ENCODE measurements at regions not wholly inside any gene's neighbourhood (a gene's known extent, or its start where the extent isn't known, plus 50 kb on each side); places are given as distances from the start of the nearest gene placed in this dataset.

GRCh38 chr20:22342410-22342809, 242.0 kb downstream of the FOXA2 start:
- no peak overlapping the region for H2AFZ ChIP-seq (ENCODE audit: low read length)
- FAIRE-seq (no peak), DNase-seq (ENCODE audit: low read depth in 1 of 2, low spot score in 2 of 2) (no peak)
- H3K4ac ChIP-seq (replicated peaks; ENCODE audit: insufficient read length, low read depth, low read length): no peak overlapping the region
- no peak overlapping the region for H2BK20ac ChIP-seq (ENCODE audit: low read length)
- H3K23me2 ChIP-seq (ENCODE audit: low read depth, low read length): no peaks in the 10 kb centered on the region
- H3K4me3 ChIP-seq (ENCODE audit: extremely low read depth in 1 of 4, insufficient read depth in 2 of 4, low read depth in 3 of 4, low read length in 4 of 4): no peak overlapping the region
- no peak overlapping the region for H3K27ac ChIP-seq (ENCODE audit: low read depth, low read length)
- no peak overlapping the region for H3K4me2 ChIP-seq (ENCODE audit: insufficient read depth in 1 of 2, low read depth in 2 of 2, low read length in 2 of 2)
- no peak overlapping the region for H2BK120ac ChIP-seq (replicated peaks; ENCODE audit: low read depth, low read length)
- H2AK5ac ChIP-seq (ENCODE audit: low read depth, low read length): no peak overlapping the region
- H2BK5ac ChIP-seq (ENCODE audit: low read depth, low read length): no peak overlapping the region
- no peak overlapping the region for H3K14ac ChIP-seq (ENCODE audit: insufficient read length)
- H3K27me3 ChIP-seq (replicated peaks in 1 of 4; ENCODE audit: control insufficient read depth in 3 of 4, extremely low read depth in 1 of 4, insufficient read depth in 3 of 4, low read length in 3 of 4): peaks cover 0 to 7% (median 0%) of the 10 kb centered on the region in 4 experiments; a peak in 2 of 7 replicates
- H3K18ac ChIP-seq (ENCODE audit: extremely low read depth, low read length): no peak overlapping the region
- WGBS, 2 experiments (ENCODE audit: extremely low coverage in 1 of 2, insufficient coverage in 1 of 2, insufficient read length in 1 of 2, insufficient replicate concordance in 2 of 2, low coverage in 1 of 2, low lambda C conversion rate in 2 of 2, missing lambda C conversion rate in 1 of 2): 86% methylated on average over 4 of the region's 4 CpGs; no CpG with 5 or more reads in 1 of the 2 experiments
- H3K9me3 ChIP-seq (ENCODE audit: insufficient read depth in 2 of 2, low read depth in 1 of 2, low read length in 1 of 2): no peaks in the 10 kb centered on the region
- no peak overlapping the region for H2BK15ac ChIP-seq (ENCODE audit: low read length)
- H4K8ac ChIP-seq (ENCODE audit: extremely low read depth, insufficient read depth, low read length): no peak overlapping the region
- H3K36me3 ChIP-seq (ENCODE audit: control insufficient read depth in 2 of 4, insufficient read depth in 4 of 4, low read length in 3 of 4): no peaks in the 10 kb centered on the region
- no peak overlapping the region for H4K91ac ChIP-seq (replicated peaks; ENCODE audit: insufficient read length, low read length)
- H3K23ac ChIP-seq (ENCODE audit: insufficient read length): no peak overlapping the region
- no peaks in the 10 kb centered on the region for H3K79me2 ChIP-seq (ENCODE audit: control insufficient read depth in 1 of 2, insufficient read depth in 2 of 2, low read length in 2 of 2)
- ChIA-PET POLR2A (ENCODE audit: partially characterized antibody) (no interaction called here), CTCF (ENCODE audit: partially characterized antibody) (interaction anchor here (0.9 to 6.6 kb wide), 8 partner anchors 8 to 937 kb away, joined by 3 to 140 read pairs (median 5); partner anchors contain the start of gene FOXA2)
- H3K79me1 ChIP-seq (ENCODE audit: low read depth, low read length): no peaks in the 10 kb centered on the region
- H3K9ac ChIP-seq (replicated peaks in 1 of 4; ENCODE audit: extremely low read depth in 1 of 4, low read depth in 3 of 4, low read length in 3 of 4): no peak overlapping the region
- H3K56ac ChIP-seq (replicated peaks; ENCODE audit: insufficient read length, low read depth, low read length): no peak overlapping the region
- H4K20me1 ChIP-seq (replicated peaks in 1 of 2; ENCODE audit: control insufficient read depth in 1 of 2, insufficient read depth in 2 of 2, low read length in 2 of 2): no peaks in the 10 kb centered on the region
- H2BK12ac ChIP-seq (ENCODE audit: low read depth, low read length): no peak overlapping the region
- no peak overlapping the region for H4K5ac ChIP-seq (ENCODE audit: insufficient read length, low read depth, low read length)
- H3K4me1 ChIP-seq (replicated peaks in 1 of 4; ENCODE audit: control insufficient read depth in 3 of 4, insufficient read depth in 4 of 4, low read length in 3 of 4): no peaks in the 10 kb centered on the region
- TF ChIP-seq, protein P1, sequence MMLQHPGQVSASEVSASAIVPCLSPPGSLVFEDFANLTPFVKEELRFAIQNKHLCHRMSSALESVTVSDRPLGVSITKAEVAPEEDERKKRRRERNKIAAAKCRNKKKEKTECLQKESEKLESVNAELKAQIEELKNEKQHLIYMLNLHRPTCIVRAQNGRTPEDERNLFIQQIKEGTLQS (IDR thresholded peaks at IDR 0.05; ENCODE audit: insufficient read depth, low read depth, low read length): no peak
- TF ChIP-seq RAD21 (IDR thresholded peaks at IDR 0.05 in 1 of 2, conservative IDR thresholded peaks at IDR 0.05 in 1 of 2; ENCODE audit: low read depth in 2 of 2, low read length in 2 of 2): no peak
- no peak for TF ChIP-seq SIN3A (conservative IDR thresholded peaks at IDR 0.05 in 1 of 2, IDR thresholded peaks at IDR 0.05 in 1 of 2; ENCODE audit: low read depth in 1 of 2, low read length in 2 of 2)
- no peak for TF ChIP-seq BRCA1 (IDR thresholded peaks at IDR 0.05; ENCODE audit: low read depth, low read length)
- no peak for TF ChIP-seq TAF7 (optimal IDR thresholded peaks at IDR 0.05; ENCODE audit: borderline replicate concordance, low read depth, low read length)

Measured in H1 (cell line).